Heart right ventricle (tissue), 16 donors: ENCODE measurements at regions not wholly inside any gene's neighbourhood (a gene's known extent, or its start where the extent isn't known, plus 50 kb on each side); places are given as distances from the start of the nearest gene placed in this dataset.
"Not testable (repeated sequence)": the region's sequence is repeated elsewhere in the genome, so short reads cannot be mapped to it uniquely, and the experiment has no call there.

Source experiments
- ATAC-seq, 8 donors: fragments of 200-7000 bp; cut with Tn5 transposase; one replicate each; pipeline ENCODE4 v1.9.1; 2020; ENCODE audit warnings: mild to moderate bottlenecking in 8 of 8, moderate library complexity in 8 of 8, moderate number of reproducible peaks in 1 of 8
- DNase-seq, 2 donors: peaks; one replicate each; pipeline ENCODE4 v3.0.0-alpha.2; 2020
- H3K27ac ChIP-seq, 10 donors: fragments of 200-600 bp; sonication (generic) in 2 of 10; one replicate each; pipeline versions ENCODE4 v1.5.0 to v1.8.0; 2020 to 2022; ENCODE audit warnings: mild to moderate bottlenecking in 3 of 10
- H3K27me3 ChIP-seq, 7 donors: fragments of 200-600 bp; one replicate each; pipeline ENCODE4 v1.8.0; 2021 to 2022; ENCODE audit warnings: mild to moderate bottlenecking in 2 of 7
- H3K36me3 ChIP-seq, 9 donors: fragments of 200-600 bp; sonication (generic) in 1 of 9; one replicate each; pipeline versions ENCODE4 v1.5.0 to v1.8.0; 2020 to 2022; ENCODE audit warnings: mild to moderate bottlenecking in 2 of 9
- H3K4me1 ChIP-seq, 9 donors: fragments of 200-600 bp; sonication (generic) in 1 of 9; one replicate each; pipeline versions ENCODE4 v1.5.0 to v1.8.0; 2020 to 2022; ENCODE audit warnings: mild to moderate bottlenecking in 4 of 9
- H3K4me3 ChIP-seq, 10 donors: fragments of 200-600 bp; sonication (generic) in 2 of 10; one replicate each; pipeline versions ENCODE4 v1.5.0 to v1.8.0; 2020 to 2022; ENCODE audit warnings: mild to moderate bottlenecking in 7 of 10, moderate library complexity in 2 of 10
- H3K9me3 ChIP-seq, 11 donors: fragments of 200-600 bp in 10 of 11; sonication (generic) in 2 of 11; one replicate each; pipeline versions ENCODE4 v1.5.0 to v1.8.0; 2013 to 2022; ENCODE audit warnings: mild to moderate bottlenecking in 2 of 11, control low read depth in 1 of 11, moderate library complexity in 1 of 11
- WGBS, 2 donors: extraction: QIAGEN DNeasy Blood & Tissue Kit; methylation state at CpG; one replicate each; pipeline ENCODE4 v1.1.7; 2013; ENCODE audit warnings: inconsistent platforms in 1 of 2; 5-methylcytosine and 5-hydroxymethylcytosine counted together
- intact Hi-C, 10 donors: fragments of 100-400 bp; cut with DNase I; formaldehyde crosslinking; loops; one replicate each; pipeline versions ENCODE4 v1.11.1 to v1.14.2; 2022
- TF ChIP-seq, protein P1 (sequence below), 9 donors: fragments of 200-600 bp; sonication (generic) in 2 of 9; IDR thresholded peaks; one replicate each; pipeline versions ENCODE4 v1.5.0 to v1.8.0; 2021 to 2022; ENCODE audit warnings: antibody characterized with exemption in 9 of 9, mild to moderate bottlenecking in 5 of 9, moderate library complexity in 1 of 9
- donor health status: Arrhythmogenic right ventricular cardiomyopathy.
- donor health status: ischemic (EF 13 %, LVEDD 7.1; RV severe dilation, severe dysfunction).
- donor health status: healthy with polysubstance abuse.
- donor health status: DM: no; HTN: yes; CAD: no.
- donor health status: DM: no; HTN: no; CAD: no.
- donor health status: ischemic (EF 25% LVEDD 6.9; RV normal size, moderate dysfunction).
- donor health status: ischemic (EF 25% LVEDD 5.7; RV mildly dilated, moderate dysfunction).
- donor health status: healthy.
- donor health status: DM: yes; HTN: yes; CAD: no.
- donor health status: Ischemic cardiomyopathy.
- donor health status: ischemic (EF 35%, LVEDD 5.7; RV mildly dilated, moderate dysfunction).
- donor health status: nonischemic (EF 11% LVEDD 7.7; RV severe dilation, severe dysfunction).
- donor health status: DM: yes; HTN: yes; CAD: no.
- donor health status: PGD.
- donor health status: ischemic (EF 29% LVEDD 5.4; RV normal size, mild dysfunction).
- donor health status: nonischemic (EF 23%, LVEDD 6.1; RV moderate dilation, normal function).

- TF ChIP-seq, protein P1, sequence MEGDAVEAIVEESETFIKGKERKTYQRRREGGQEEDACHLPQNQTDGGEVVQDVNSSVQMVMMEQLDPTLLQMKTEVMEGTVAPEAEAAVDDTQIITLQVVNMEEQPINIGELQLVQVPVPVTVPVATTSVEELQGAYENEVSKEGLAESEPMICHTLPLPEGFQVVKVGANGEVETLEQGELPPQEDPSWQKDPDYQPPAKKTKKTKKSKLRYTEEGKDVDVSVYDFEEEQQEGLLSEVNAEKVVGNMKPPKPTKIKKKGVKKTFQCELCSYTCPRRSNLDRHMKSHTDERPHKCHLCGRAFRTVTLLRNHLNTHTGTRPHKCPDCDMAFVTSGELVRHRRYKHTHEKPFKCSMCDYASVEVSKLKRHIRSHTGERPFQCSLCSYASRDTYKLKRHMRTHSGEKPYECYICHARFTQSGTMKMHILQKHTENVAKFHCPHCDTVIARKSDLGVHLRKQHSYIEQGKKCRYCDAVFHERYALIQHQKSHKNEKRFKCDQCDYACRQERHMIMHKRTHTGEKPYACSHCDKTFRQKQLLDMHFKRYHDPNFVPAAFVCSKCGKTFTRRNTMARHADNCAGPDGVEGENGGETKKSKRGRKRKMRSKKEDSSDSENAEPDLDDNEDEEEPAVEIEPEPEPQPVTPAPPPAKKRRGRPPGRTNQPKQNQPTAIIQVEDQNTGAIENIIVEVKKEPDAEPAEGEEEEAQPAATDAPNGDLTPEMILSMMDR (IDR thresholded peaks at IDR 0.05): no peak
- peaks cover 0 to 16% (median 8%) of the 10 kb centered on the region in 7 donors for H3K27me3 ChIP-seq
- H3K36me3 ChIP-seq: no peaks in the 10 kb centered on the region
- ATAC-seq: no peak
- H3K4me3 ChIP-seq: no peak overlapping the region
- DNase-seq: no peak
- H3K27ac ChIP-seq: no peak overlapping the region
- H3K9me3 ChIP-seq: peaks cover 0 to 12% (median 0%) of the 10 kb centered on the region in 11 donors
- H3K4me1 ChIP-seq: peaks cover 0 to 8% (median 0%) of the 10 kb centered on the region in 9 donors
- 77 to 80% methylated on average over 3 of the region's 3 CpGs for WGBS, 2 donors
- intact Hi-C loops: loop anchor here in 4 of 10 donors (5.0 to 10.0 kb wide), 3 partner anchors 541 to 551 kb away; partner anchors contain the start of gene POU3F1 (in 2 of the 4)
Measured at GRCh38 chr1:38585460-38585859, 274.1 kb downstream of the RRAGC start.

DNA sequence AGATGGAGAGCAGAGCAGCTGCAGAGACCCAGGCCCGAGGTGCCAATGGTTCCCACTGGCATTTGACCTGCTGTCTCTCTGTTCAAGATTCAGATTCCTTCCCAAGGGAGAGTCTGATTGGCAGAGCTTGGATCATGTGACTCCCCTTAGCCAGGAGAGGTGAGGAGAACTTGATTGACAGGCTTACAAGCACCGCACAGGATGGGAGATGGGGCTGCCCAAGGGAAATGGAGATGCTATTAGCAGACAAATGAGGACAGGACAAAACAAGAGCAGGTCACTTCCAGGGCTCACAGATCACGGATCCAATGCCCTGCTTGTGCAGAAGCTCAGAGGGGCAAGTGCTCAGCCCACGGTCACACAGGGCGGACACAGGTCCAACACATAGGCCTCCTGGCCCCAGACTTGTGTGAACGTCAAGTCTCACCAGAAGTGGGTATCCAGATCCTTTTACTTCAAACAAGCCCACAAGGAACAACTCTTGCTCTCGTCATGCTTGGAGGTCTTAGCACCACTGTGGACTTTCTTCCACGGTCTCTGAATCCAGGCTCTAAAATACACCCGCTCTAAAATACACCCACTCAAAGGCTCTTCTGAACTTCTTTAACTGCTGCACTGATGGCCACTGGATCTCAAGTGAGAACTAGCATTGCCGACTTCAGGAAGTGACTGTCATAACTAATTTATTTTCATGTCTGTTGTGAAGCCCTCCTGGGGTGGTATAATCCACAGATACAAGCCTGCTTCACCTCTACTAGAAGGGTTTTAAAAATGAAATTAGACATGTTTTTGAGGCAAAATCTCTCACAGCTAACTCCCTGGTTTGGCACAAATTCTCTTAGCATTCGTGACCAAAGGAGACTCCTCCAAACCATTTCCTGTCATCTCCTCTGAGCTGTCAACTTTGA, 274.9 kb downstream of the RRAGC start:
- no peak overlapping the region for H3K27ac ChIP-seq
- DNase-seq (no peak), ATAC-seq (no peak)
- 65 to 74% methylated on average over 11 of the region's 11 CpGs for WGBS, 2 donors
- peaks cover 0 to 8% (median 0%) of the 10 kb centered on the region in 9 donors for H3K4me1 ChIP-seq
- H3K27me3 ChIP-seq: peaks cover 0 to 23% (median 12%) of the 10 kb centered on the region in 7 donors
- TF ChIP-seq, protein P1 (IDR thresholded peaks at IDR 0.05): no peak
- intact Hi-C loops: loop anchor here in 4 of 10 donors (5.0 to 10.0 kb wide), 3 partner anchors 540 to 550 kb away; partner anchors contain the start of gene POU3F1 (in 2 of the 4)
- H3K36me3 ChIP-seq: no peaks in the 10 kb centered on the region
- H3K4me3 ChIP-seq: no peak overlapping the region
- H3K9me3 ChIP-seq: peaks cover 0 to 12% (median 0%) of the 10 kb centered on the region in 11 donors

DNA sequence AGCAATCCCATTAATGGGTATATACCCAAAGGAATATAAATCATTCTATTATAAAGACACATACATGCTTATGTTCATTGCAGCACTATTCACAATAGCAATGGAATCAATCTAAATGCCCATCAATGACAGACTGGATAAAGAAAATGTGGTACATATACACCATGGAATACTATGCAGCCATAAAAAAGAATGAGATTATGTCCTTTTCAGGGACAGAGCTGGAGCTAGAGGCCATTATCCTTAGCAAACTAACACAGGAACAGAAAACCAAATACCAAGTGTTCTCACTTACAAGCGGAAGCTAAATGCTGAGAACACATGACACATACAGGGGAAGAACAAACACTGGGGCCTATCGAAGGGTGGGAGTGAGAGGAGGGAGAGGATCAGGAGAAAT, 276.3 kb downstream of the RRAGC start:
- H3K36me3 ChIP-seq, DNase-seq, H3K27ac ChIP-seq, H3K4me3 ChIP-seq, H3K4me1 ChIP-seq, ATAC-seq: not testable (repeated sequence)
- 86 to 90% methylated on average over 2 of the region's 2 CpGs for WGBS, 2 donors
- Histone ChIP-seq H3K27me3 (peaks cover 6 to 38% (median 26%) of the 10 kb centered on the region in 7 donors), H3K9me3 (peaks cover 0 to 12% (median 0%) of the 10 kb centered on the region in 11 donors)
- intact Hi-C loops: loop anchor here in 3 of 10 donors (10.0 kb wide), 2 partner anchors 538 to 548 kb away; partner anchors contain the start of gene POU3F1 (in 2 of the 3)

DNA sequence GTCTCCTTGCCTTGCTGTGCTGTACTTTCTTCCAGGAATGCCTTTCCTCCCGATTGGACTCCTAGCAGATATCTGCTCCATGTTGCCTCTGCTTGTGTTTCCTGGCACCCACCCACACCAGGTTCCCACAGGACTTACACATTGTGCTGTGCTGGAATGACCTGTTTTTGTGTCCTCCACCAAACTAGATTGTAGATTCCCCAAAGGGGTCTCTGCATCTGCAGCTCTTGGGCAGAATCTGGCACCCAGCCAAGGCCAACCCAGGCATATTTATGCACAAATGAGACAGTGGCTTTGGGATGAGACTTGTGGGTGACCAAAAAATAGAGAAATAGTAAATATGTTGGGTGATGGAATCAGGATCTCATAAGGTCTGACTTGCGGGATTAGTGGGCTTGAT, 278.2 kb downstream of the RRAGC start:
- Histone ChIP-seq H3K4me3 (no peak overlapping the region), H3K36me3 (no peaks in the 10 kb centered on the region), H3K27ac (no peak overlapping the region), H3K9me3 (peaks cover 0 to 12% (median 0%) of the 10 kb centered on the region in 11 donors), H3K27me3 (peaks cover 6 to 56% (median 45%) of the 10 kb centered on the region in 7 donors), H3K4me1 (peaks cover 0 to 11% (median 0%) of the 10 kb centered on the region in 9 donors)
- WGBS, 2 donors: 49 to 52% methylated on average over 2 of the region's 2 CpGs
- intact Hi-C loops: loop anchor here in 3 of 10 donors (10.0 kb wide), 2 partner anchors 537 to 547 kb away; partner anchors contain the start of gene POU3F1 (in 2 of the 3)
- ATAC-seq (no peak), DNase-seq (no peak)
- TF ChIP-seq, protein P1 (IDR thresholded peaks at IDR 0.05): no peak
